ENCODE measurements at regions not wholly inside any gene's neighbourhood (a gene's known extent, or its start where the extent isn't known, plus 50 kb on each side); places are given as distances from the start of the nearest gene placed in this dataset.

GRCh38 chr20:52905241-52905994 lies 66.7 kb upstream of the TSHZ2 start:
- H3K4me1 ChIP-seq, result no peaks in the 10 kb centered on the region
- no peak overlapping the region for H3K4me3 ChIP-seq
- H3K36me3 ChIP-seq, result no peaks in the 10 kb centered on the region
- no peak for TF ChIP-seq CTCF (IDR thresholded peaks at IDR 0.05)
- no peaks in the 10 kb centered on the region for H3K27me3 ChIP-seq
- no peak for DNase-seq (ENCODE audit: low spot score)
- H3K27ac ChIP-seq, result no peak overlapping the region
- H3K9me3 ChIP-seq, result no peaks in the 10 kb centered on the region

- H3K27me3 ChIP-seq, result no peaks in the 10 kb centered on the region
- no peak overlapping the region for H3K27ac ChIP-seq
- DNase-seq (ENCODE audit: low spot score), result no peak
- H3K36me3 ChIP-seq, result no peaks in the 10 kb centered on the region
- no peak overlapping the region for H3K4me3 ChIP-seq
- no peaks in the 10 kb centered on the region for H3K4me1 ChIP-seq
- no peaks in the 10 kb centered on the region for H3K9me3 ChIP-seq
- no peak for TF ChIP-seq CTCF (IDR thresholded peaks at IDR 0.05)
These were observed 67.3 kb upstream of the TSHZ2 start for GRCh38 chr20:52904837-52905236.

- no peak overlapping the region for H3K4me3 ChIP-seq
- H3K27ac ChIP-seq, result no peak overlapping the region
- no peaks in the 10 kb centered on the region for H3K36me3 ChIP-seq
- TF ChIP-seq CTCF (IDR thresholded peaks at IDR 0.05), result no peak
- no peaks in the 10 kb centered on the region for H3K27me3 ChIP-seq
- no peaks in the 10 kb centered on the region for H3K4me1 ChIP-seq
- DNase-seq (ENCODE audit: low spot score), result no peak
- no peaks in the 10 kb centered on the region for H3K9me3 ChIP-seq
These were observed 73.0 kb upstream of the TSHZ2 start for GRCh38 chr20:52899041-52899608.

GRCh38 chr20:52896348-52896747 lies 75.8 kb upstream of the TSHZ2 start:
- H3K27me3 ChIP-seq, result no peaks in the 10 kb centered on the region
- no peak for TF ChIP-seq CTCF (IDR thresholded peaks at IDR 0.05)
- no peaks in the 10 kb centered on the region for H3K9me3 ChIP-seq
- H3K36me3 ChIP-seq, result no peaks in the 10 kb centered on the region
- H3K4me3 ChIP-seq, result no peak overlapping the region
- H3K27ac ChIP-seq, result no peak overlapping the region
- H3K4me1 ChIP-seq, result no peaks in the 10 kb centered on the region
- DNase-seq (ENCODE audit: low spot score), result no peak

- no peak for TF ChIP-seq CTCF (IDR thresholded peaks at IDR 0.05)
- H3K4me3 ChIP-seq, result no peak overlapping the region
- H3K4me1 ChIP-seq, result no peaks in the 10 kb centered on the region
- no peak for DNase-seq (ENCODE audit: low spot score)
- H3K9me3 ChIP-seq, result no peaks in the 10 kb centered on the region
- H3K27ac ChIP-seq, result no peak overlapping the region
- H3K36me3 ChIP-seq, result no peaks in the 10 kb centered on the region
- H3K27me3 ChIP-seq, result no peaks in the 10 kb centered on the region
These were observed 76.5 kb upstream of the TSHZ2 start for GRCh38 chr20:52895701-52896100.

- H3K4me3 ChIP-seq, result no peak overlapping the region
- H3K36me3 ChIP-seq, result no peaks in the 10 kb centered on the region
- no peaks in the 10 kb centered on the region for H3K9me3 ChIP-seq
- H3K4me1 ChIP-seq, result no peaks in the 10 kb centered on the region
- no peak for DNase-seq (ENCODE audit: low spot score)
- no peaks in the 10 kb centered on the region for H3K27me3 ChIP-seq
- no peak overlapping the region for H3K27ac ChIP-seq
- no peak for TF ChIP-seq CTCF (IDR thresholded peaks at IDR 0.05)
These were observed 76.9 kb upstream of the TSHZ2 start for GRCh38 chr20:52895235-52895634.
